B cell (primary cell): ENCODE measurements at regions not wholly inside any gene's neighbourhood (a gene's known extent, or its start where the extent isn't known, plus 50 kb on each side); places are given as distances from the start of the nearest gene placed in this dataset.

Experiments
- ATAC-seq: fragments of 200-7000 bp; cut with Tn5 transposase; one replicate; pipeline ENCODE4 v1.10.0; 2021; ENCODE audit warnings: low read depth, mild to moderate bottlenecking, moderate number of reproducible peaks, moderate library complexity
- CTCF ChIA-PET: fragments of 350-600 bp; sonication (Branson Sonifier 250); formaldehyde crosslinking; loops from one replicate; lab custom pipeline; 2021; ENCODE audit warnings: antibody characterized with exemption, inconsistent platforms; lab: Charles Lee
- POLR2A ChIA-PET: fragments of 350-600 bp; sonication (Branson Sonifier 250); formaldehyde crosslinking; loops from one replicate; lab custom pipeline; 2021; ENCODE audit warnings: antibody characterized with exemption; lab: Charles Lee
- DNase-seq: peaks from one replicate; pipeline ENCODE4 v3.0.0; 2013
- H2AFZ ChIP-seq: 2 replicates; pipeline ENCODE4 v1.6.1; 2012; ENCODE audit warnings: mild to moderate bottlenecking, low read depth, low read length; ENCODE audit not compliant: insufficient read depth, poor library complexity, severe bottlenecking
- H3K27ac ChIP-seq, 2 donors: 1 replicate in 1 of 2; 2 replicates in 1 of 2; pipeline ENCODE4 v1.5.1; 2012 to 2013; ENCODE audit warnings: low read length in 2 of 2, mild to moderate bottlenecking in 2 of 2, moderate library complexity in 1 of 2
- H3K27me3 ChIP-seq, 4 experiments: fragments of 200-600 bp in 1 of 4; sonication (generic) in 1 of 4; replicated peaks in 1 of 4; 1 replicate in 2 of 4; 2 replicates in 2 of 4; pipeline versions ENCODE4 v1.6.1 to v1.7.0; 2013 to 2016; ENCODE audit warnings: low read length in 3 of 4, mild to moderate bottlenecking in 2 of 4, mixed read lengths in 1 of 4, moderate library complexity in 1 of 4; ENCODE audit not compliant: insufficient read depth in 4 of 4, control insufficient read depth in 3 of 4; ENCODE audit errors: control extremely low read depth in 1 of 4
- H3K36me3 ChIP-seq, 2 experiments: replicated peaks in 1 of 2; 1 replicate in 1 of 2; 2 replicates in 1 of 2; pipeline versions ENCODE4 v1.6.1 to v1.7.1; 2013; ENCODE audit warnings: low read length in 1 of 2; ENCODE audit not compliant: insufficient read depth in 2 of 2, control insufficient read depth in 1 of 2; ENCODE audit errors: control extremely low read depth in 1 of 2, extremely low read depth in 1 of 2
- H3K4me1 ChIP-seq, 2 donors: fragments of 200-600 bp in 1 of 2; sonication (generic) in 1 of 2; 1 replicate in 1 of 2; 2 replicates in 1 of 2; pipeline versions ENCODE4 v1.5.1 to v1.6.1; 2013 to 2017; ENCODE audit warnings: low read length in 2 of 2; ENCODE audit not compliant: control insufficient read depth in 2 of 2, insufficient read depth in 2 of 2
- H3K4me2 ChIP-seq: replicated peaks from 2 replicates; pipeline ENCODE3; 2012; ENCODE audit warnings: mild to moderate bottlenecking, low read depth, low read length; ENCODE audit not compliant: poor library complexity, severe bottlenecking
- H3K4me3 ChIP-seq, 5 experiments: fragments of 200-600 bp in 1 of 5; sonication (generic) in 1 of 5; 1 replicate in 3 of 5; 2 replicates in 2 of 5; pipeline versions ENCODE4 v1.5.1 to v1.7.0; 2011 to 2016; ENCODE audit warnings: low read length in 4 of 5, mild to moderate bottlenecking in 4 of 5, low read depth in 2 of 5, control low read depth in 1 of 5, moderate library complexity in 1 of 5; ENCODE audit not compliant: insufficient read depth in 1 of 5; ENCODE audit errors: control extremely low read depth in 1 of 5, extremely low read depth in 1 of 5
- H3K79me2 ChIP-seq: fragments of 200-600 bp; sonication (generic); one replicate; pipeline ENCODE4 v1.6.0; 2016; ENCODE audit warnings: low read length; ENCODE audit not compliant: control insufficient read depth, insufficient read depth
- H3K9ac ChIP-seq: fragments of 200-600 bp; sonication (generic); 2 replicates; pipeline ENCODE4 v1.6.1; 2017; ENCODE audit warnings: mild to moderate bottlenecking, low read length, moderate library complexity
- H3K9me3 ChIP-seq, 3 donors: one replicate each; pipeline versions ENCODE4 v1.6.1 to v1.7.1; 2013; ENCODE audit warnings: low read length in 2 of 3; ENCODE audit not compliant: control insufficient read depth in 2 of 3, insufficient read depth in 1 of 3; ENCODE audit errors: control extremely low read depth in 1 of 3
- H4K20me1 ChIP-seq: 2 replicates; pipeline ENCODE4 v1.6.0; 2012; ENCODE audit warnings: mild to moderate bottlenecking, low read length; ENCODE audit not compliant: insufficient read depth, control insufficient read depth, poor library complexity, severe bottlenecking
- H3K27ac Mint-ChIP-seq: one replicate; pipeline ENCODE4 v1.8.0; 2021; ENCODE audit warnings: mixed read lengths
- H3K27me3 Mint-ChIP-seq: one replicate; pipeline ENCODE4 v1.8.0; 2021; ENCODE audit warnings: mixed read lengths
- H3K4me1 Mint-ChIP-seq: one replicate; pipeline ENCODE4 v1.8.0; 2021; ENCODE audit warnings: mixed read lengths
- H3K4me3 Mint-ChIP-seq: one replicate; pipeline ENCODE4 v1.8.0; 2021; ENCODE audit warnings: mixed read lengths
- H3K9me3 Mint-ChIP-seq: one replicate; pipeline ENCODE4 v1.8.0; 2022; ENCODE audit warnings: mixed read lengths; ENCODE audit not compliant: insufficient read depth
- EZH2 ChIP-seq: IDR thresholded peaks from 2 replicates; pipeline ENCODE4 v1.6.1; 2012; ENCODE audit warnings: borderline replicate concordance, low read depth, mild to moderate bottlenecking, moderate library complexity, low read length; ENCODE audit not compliant: insufficient read depth, poor library complexity, severe bottlenecking
- WGBS: methylation state at CpG from one replicate; pipeline ENCODE4 v1.1.5; 2013; ENCODE audit warnings: missing lambda C conversion rate; ENCODE audit not compliant: insufficient coverage; 5-methylcytosine and 5-hydroxymethylcytosine counted together
- intact Hi-C: fragments of 100-400 bp; cut with micrococcal nuclease; formaldehyde crosslinking; loops from one replicate; pipeline ENCODE4 v1.10.0; 2022
- TF ChIP-seq, protein P1 (sequence below): fragments of 200-600 bp; IDR thresholded peaks from one replicate; pipeline ENCODE4 v1.8.0; 2022; ENCODE audit warnings: antibody characterized with exemption, mild to moderate bottlenecking

DNA sequence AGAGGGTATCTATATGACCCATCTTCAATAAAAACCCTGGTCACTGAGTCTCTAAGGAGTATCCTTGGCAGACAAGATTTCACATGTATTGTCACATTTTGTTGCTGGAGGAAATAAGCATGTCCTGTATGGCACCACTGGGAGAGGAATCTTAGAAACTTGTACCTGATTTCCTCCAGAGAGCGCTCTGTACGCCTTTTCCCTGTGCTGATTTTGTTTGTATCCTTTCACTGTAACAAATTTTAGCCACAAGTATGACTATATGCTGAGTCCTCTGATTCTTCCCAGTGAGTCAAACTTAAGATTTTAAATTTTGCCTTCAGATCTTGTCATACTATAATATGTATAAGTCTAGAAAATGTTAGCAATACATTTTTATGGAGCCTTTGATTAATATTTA, 102.8 kb downstream of the ITIH6 start:
- ATAC-seq (no peak), DNase-seq (no peak)
- H3K27ac ChIP-seq = no peak overlapping the region
- H3K4me3 Mint-ChIP-seq = no peak overlapping the region
- peaks cover 14% of the 10 kb centered on the region in 2 donors for H3K4me1 ChIP-seq
- no peaks in the 10 kb centered on the region for H3K79me2 ChIP-seq
- no peak overlapping the region for H2AFZ ChIP-seq
- peaks cover 2% of the 10 kb centered on the region for H3K9me3 Mint-ChIP-seq
- no peaks in the 10 kb centered on the region for H3K36me3 ChIP-seq
- H3K9me3 ChIP-seq = no peaks in the 10 kb centered on the region
- intact Hi-C loops = loop anchor here (5.0 kb wide), 1 partner anchor 58 kb away; no protein-coding TSS in a partner anchor
- peak overlapping the region; percentile 26 for H3K9ac ChIP-seq
- H4K20me1 ChIP-seq = no peaks in the 10 kb centered on the region
- no CpG with 5 or more reads among the region's 2 CpGs for WGBS
- POLR2A ChIA-PET = no interaction called here
- TF ChIP-seq, protein P1, sequence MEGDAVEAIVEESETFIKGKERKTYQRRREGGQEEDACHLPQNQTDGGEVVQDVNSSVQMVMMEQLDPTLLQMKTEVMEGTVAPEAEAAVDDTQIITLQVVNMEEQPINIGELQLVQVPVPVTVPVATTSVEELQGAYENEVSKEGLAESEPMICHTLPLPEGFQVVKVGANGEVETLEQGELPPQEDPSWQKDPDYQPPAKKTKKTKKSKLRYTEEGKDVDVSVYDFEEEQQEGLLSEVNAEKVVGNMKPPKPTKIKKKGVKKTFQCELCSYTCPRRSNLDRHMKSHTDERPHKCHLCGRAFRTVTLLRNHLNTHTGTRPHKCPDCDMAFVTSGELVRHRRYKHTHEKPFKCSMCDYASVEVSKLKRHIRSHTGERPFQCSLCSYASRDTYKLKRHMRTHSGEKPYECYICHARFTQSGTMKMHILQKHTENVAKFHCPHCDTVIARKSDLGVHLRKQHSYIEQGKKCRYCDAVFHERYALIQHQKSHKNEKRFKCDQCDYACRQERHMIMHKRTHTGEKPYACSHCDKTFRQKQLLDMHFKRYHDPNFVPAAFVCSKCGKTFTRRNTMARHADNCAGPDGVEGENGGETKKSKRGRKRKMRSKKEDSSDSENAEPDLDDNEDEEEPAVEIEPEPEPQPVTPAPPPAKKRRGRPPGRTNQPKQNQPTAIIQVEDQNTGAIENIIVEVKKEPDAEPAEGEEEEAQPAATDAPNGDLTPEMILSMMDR = no peak
- TF ChIP-seq EZH2 = no peak
- H3K4me2 ChIP-seq = no peak overlapping the region
- H3K27ac Mint-ChIP-seq = no peak overlapping the region
- no peak overlapping the region for H3K4me3 ChIP-seq
- H3K27me3 Mint-ChIP-seq = peaks cover 1% of the 10 kb centered on the region
- CTCF ChIA-PET = no interaction called here
- H3K4me1 Mint-ChIP-seq = peaks cover 19% of the 10 kb centered on the region
- peaks cover 0 to 3% (median 0%) of the 10 kb centered on the region in 4 experiments for H3K27me3 ChIP-seq

- no peak for TF ChIP-seq EZH2
- TF ChIP-seq, protein P1 = no peak
- Histone ChIP-seq H3K4me3 (no peak overlapping the region), H2AFZ (peak overlapping the region; percentile 29), H3K9me3 (no peaks in the 10 kb centered on the region), H3K36me3 (no peaks in the 10 kb centered on the region), H4K20me1 (no peaks in the 10 kb centered on the region), H3K9ac (peak overlapping the region; percentile 26), H3K79me2 (no peaks in the 10 kb centered on the region), H3K4me2 (peak overlapping the region; percentile 34), H3K27me3 (peaks cover 0 to 1% (median 0%) of the 10 kb centered on the region in 4 experiments), H3K27ac (no peak overlapping the region), H3K4me1 (peaks cover 14% of the 10 kb centered on the region in 2 donors)
- no CpG with 5 or more reads among the region's 6 CpGs for WGBS
- Mint-ChIP-seq H3K27me3 (no peaks in the 10 kb centered on the region), H3K4me1 (peaks cover 19% of the 10 kb centered on the region), H3K4me3 (peak overlapping the region; percentile 29), H3K27ac (peak overlapping the region; percentile 72), H3K9me3 (peaks cover under 1% of the 10 kb centered on the region)
- intact Hi-C loops = loop anchor here (5.0 kb wide), 1 partner anchor 59 kb away; no protein-coding TSS in a partner anchor
- ATAC-seq = peak; percentile 80
- ChIA-PET POLR2A (no interaction called here), CTCF (no interaction called here)
- DNase-seq = peak; percentile 54
Measured at GRCh38 chrX:54695816-54696487, 102.1 kb downstream of the ITIH6 start.
